RWPE1 (cell line): ENCODE measurements at regions not wholly inside any gene's neighbourhood (a gene's known extent, or its start where the extent isn't known, plus 50 kb on each side); places are given as distances from the start of the nearest gene placed in this dataset.

Experiments used
- CTCF ChIA-PET: fragments of 350-600 bp; sonication (Branson Sonifier 250); formaldehyde crosslinking; extraction: SDS; loops from one replicate; lab custom pipeline; 2021; lab: Yijun Ruan, JAX
- POLR2A ChIA-PET: fragments of 400-600 bp; formaldehyde crosslinking; extraction: SDS; loops from one replicate; lab custom pipeline; 2020; ENCODE audit warnings: antibody characterized with exemption; ENCODE audit not compliant: low non-redundant PET; lab: Yijun Ruan, JAX
- DNase-seq: peaks from one replicate; pipeline ENCODE4 v3.0.0; 2012; ENCODE audit warnings: low spot score
- H3K27ac ChIP-seq: fragments of 450-650 bp; 2 replicates; pipeline ENCODE4 v1.5.1; 2017
- TF ChIP-seq, protein P1 (sequence below): fragments of 450-650 bp; conservative IDR thresholded peaks from 2 replicates; pipeline ENCODE4 v1.5.1; 2017; ENCODE audit warnings: low read depth, mild to moderate bottlenecking

DNA sequence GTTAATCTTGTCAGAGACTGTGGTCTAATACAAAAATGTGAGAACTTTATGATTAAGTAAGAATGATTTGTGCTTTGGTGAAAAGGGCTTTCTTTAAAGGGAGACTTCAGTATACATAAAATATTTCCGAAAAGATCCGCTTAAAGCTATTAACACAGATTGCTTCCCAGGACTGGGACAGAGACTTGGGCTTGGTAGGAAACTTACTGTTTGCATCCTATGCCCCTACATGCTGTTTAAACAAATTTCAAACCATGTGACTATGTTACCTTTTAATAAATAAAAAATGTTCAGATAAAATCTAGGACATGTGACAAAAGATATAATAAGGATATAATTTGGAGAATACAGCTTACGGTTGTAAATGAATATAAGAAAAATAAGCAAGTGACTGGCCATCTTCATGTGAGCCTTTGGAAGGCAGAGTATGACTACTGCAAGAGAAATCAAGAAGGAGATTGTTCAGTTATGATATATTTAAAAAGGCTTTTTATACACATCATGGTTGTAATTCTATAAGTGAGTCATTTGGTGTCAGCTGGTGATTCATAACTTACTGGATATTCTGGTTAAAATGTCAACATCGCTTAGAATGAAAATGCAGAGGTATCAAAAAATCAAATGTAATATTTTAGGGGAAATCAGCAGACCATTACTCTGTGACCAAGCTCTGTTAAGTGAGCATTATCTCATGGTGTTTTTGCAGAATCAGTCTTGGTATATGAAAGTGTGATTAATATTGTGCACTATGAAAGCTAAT is 234.7 kb upstream of the E2F7 start:
- H3K27ac ChIP-seq = no peak overlapping the region
- peak; percentile 64 for DNase-seq
- TF ChIP-seq, protein P1, sequence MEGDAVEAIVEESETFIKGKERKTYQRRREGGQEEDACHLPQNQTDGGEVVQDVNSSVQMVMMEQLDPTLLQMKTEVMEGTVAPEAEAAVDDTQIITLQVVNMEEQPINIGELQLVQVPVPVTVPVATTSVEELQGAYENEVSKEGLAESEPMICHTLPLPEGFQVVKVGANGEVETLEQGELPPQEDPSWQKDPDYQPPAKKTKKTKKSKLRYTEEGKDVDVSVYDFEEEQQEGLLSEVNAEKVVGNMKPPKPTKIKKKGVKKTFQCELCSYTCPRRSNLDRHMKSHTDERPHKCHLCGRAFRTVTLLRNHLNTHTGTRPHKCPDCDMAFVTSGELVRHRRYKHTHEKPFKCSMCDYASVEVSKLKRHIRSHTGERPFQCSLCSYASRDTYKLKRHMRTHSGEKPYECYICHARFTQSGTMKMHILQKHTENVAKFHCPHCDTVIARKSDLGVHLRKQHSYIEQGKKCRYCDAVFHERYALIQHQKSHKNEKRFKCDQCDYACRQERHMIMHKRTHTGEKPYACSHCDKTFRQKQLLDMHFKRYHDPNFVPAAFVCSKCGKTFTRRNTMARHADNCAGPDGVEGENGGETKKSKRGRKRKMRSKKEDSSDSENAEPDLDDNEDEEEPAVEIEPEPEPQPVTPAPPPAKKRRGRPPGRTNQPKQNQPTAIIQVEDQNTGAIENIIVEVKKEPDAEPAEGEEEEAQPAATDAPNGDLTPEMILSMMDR = no peak
- CTCF ChIA-PET = interaction anchor here (0.7 kb wide), 1 partner anchor 15 kb away, joined by 3 read pairs; no protein-coding TSS in a partner anchor
- POLR2A ChIA-PET = no interaction called here

DNA sequence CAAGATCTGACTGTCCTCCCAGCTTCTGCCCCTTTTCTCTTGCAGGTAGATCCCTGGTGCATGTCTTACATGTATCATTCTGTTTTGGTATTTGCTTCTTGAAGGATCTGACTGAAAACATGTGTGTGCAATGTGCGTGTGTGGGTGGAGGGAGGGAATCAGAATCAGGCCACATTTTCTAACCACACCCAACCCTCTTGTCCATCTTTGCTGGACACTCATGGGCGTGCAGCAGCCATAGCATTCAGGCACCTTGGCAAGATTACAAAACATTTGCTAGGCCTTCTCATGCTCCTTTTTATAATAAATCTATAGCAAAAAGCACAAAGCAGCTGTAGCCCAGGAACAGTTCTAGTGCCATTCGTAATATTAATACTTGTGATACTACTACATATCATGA is 233.6 kb upstream of the E2F7 start:
- no peak overlapping the region for H3K27ac ChIP-seq
- TF ChIP-seq, protein P1 = no peak
- POLR2A ChIA-PET = no interaction called here
- no peak for DNase-seq
- CTCF ChIA-PET = no interaction called here

DNA sequence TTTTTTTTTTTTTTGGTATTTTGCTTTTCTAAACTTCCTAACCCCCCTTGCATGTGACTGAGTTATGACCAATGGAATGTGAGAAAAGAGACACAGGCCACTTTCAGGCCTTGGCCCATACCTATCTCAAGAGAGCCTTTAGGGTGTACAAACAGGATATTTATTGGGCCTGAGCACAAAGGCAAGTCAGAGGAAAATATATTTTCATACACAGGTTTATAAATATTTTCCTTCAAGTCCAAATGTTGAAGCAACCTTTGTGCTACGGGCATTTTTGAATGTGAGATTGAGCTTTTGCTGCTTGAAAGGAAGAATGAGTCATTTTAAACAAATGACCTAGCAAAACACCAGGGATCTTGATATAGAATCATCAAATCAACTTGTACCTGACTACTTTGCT is 228.6 kb upstream of the E2F7 start:
- no peak overlapping the region for H3K27ac ChIP-seq
- TF ChIP-seq, protein P1 = no peak
- DNase-seq = peak; percentile 3
- ChIA-PET CTCF (interaction anchor here (0.6 to 0.7 kb wide), 2 partner anchors 63 to 381 kb away, joined by 4 to 6 read pairs; no protein-coding TSS in a partner anchor), POLR2A (no interaction called here)

DNA sequence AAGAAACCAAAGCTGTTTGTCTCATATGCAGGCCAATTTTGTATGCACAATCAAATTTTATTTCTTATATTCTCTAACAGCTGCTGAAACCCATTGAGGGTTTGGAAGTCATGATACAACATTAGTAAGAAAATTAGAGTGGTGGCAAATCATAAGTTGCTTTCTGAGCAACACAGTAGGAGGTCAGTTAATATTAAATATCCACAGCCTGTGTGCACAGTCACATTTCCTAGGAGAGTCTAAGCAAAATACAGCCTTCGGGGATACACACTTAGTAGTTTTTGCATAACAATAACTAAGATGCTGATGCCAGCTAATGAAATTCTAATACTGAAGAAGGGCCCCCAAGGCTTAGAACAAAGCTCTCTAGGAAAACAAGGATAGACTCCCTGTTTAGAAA is 209.6 kb upstream of the E2F7 start:
- ChIA-PET POLR2A (no interaction called here), CTCF (no interaction called here)
- DNase-seq = no peak
- no peak overlapping the region for H3K27ac ChIP-seq
- TF ChIP-seq, protein P1 = no peak

DNA sequence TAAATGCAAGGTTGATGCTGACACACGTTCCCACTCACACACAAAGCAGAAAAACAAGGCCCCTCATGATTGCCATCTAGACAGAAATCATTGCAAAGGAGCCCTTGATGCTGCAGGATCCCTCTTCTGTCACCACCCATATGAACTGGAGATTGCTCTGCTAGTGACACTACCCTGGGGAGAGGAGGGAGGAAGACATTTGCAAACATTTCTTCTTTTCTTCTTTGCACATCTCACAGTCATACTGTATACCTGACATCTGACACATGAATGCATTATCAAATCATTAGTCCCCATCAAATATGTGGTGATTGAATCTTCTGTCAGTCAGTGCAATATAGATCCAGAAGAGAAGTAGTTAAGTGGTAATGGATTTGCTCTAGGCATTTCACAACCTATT is 208.5 kb upstream of the E2F7 start:
- ChIA-PET POLR2A (no interaction called here), CTCF (no interaction called here)
- H3K27ac ChIP-seq = no peak overlapping the region
- no peak for DNase-seq
- TF ChIP-seq, protein P1 = no peak

DNA sequence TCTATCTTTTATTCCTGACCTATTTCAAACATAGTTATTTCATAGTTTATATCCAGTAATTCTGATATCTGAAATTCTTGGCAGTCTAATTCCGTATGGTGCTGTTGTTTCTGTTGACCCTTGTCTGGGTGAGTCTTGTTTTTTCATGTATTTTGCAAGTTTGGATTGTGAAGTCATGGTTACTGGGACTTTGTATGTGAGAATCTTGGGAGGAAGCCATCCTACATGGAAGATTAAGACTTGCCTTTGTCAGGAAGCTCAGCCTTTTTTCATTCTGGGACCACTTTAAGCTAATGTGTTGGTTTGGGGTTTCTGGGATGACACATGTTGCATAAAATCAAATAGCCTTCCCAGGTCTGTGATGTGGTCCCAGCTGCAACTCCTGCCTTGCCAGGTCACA is 191.6 kb upstream of the E2F7 start:
- CTCF ChIA-PET = interaction anchor here (1.4 kb wide), 1 partner anchor 9 kb away, joined by 3 read pairs; no protein-coding TSS in a partner anchor
- POLR2A ChIA-PET = no interaction called here
- DNase-seq = no peak
- no peak overlapping the region for H3K27ac ChIP-seq
- TF ChIP-seq, protein P1 = no peak
